Sciatic nerve (tissue), 2 donors: ENCODE measurements at regions not wholly inside any gene's neighbourhood (a gene's known extent, or its start where the extent isn't known, plus 50 kb on each side); places are given as distances from the start of the nearest gene placed in this dataset.

Experiments used
- ATAC-seq: fragments of 200-7000 bp; cut with Tn5 transposase; one replicate; pipeline ENCODE4 v1.9.1; 2020; ENCODE audit warnings: mild to moderate bottlenecking, moderate library complexity
- DNase-seq: peaks from one replicate; pipeline ENCODE4 v3.0.0-alpha.2; 2020; ENCODE audit warnings: low spot score
- intact Hi-C: fragments of 100-400 bp; cut with DNase I; formaldehyde crosslinking; loops from one replicate; pipeline ENCODE4 v1.14.2; 2022
- donor health status: DM: no; HTN: no; CAD: no.
- donor health status: DM: no; HTN: no; CAD: no.

DNA sequence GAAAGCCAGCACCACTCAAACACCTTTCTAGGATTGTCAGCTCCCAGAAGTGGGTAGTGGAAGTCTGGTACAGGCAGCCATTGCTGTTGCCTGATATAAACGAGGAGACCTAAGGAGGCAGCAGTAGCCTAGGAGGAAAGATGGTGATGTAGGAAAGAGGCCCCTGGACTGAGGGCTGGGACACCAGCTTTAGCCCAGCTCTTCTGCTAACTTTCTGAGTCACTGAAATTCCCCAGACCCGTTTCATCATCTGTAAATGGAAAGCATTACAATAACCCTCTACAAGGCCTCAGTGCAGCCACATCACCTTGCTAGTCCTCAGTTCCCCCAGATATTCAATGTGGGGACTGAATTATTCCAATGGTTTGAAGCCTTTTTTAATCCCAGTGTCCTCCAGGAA lies 336.5 kb downstream of the TNS1 start:
- intact Hi-C loops, result no loop called here
- DNase-seq, result no peak
- ATAC-seq, result no peak

DNA sequence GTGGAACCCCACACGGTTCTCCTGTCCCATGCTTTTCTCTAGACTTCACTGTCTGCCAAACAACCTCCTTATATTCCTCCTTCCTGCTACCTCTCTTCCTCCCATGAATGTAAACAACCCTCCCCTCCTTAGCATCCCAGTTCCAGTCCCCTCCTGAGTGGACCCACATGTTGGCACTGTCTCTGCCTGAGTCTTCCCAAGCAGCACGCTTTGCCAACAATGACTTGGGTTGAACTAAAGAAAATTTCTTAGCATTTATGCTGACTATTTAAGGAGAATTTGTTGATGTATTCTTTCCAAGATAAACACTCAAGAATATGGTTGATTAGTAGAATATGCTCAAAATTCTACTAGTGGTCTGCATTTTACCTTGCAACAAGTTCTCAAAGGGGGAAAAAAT lies 338.0 kb downstream of the TNS1 start:
- no peak for ATAC-seq
- intact Hi-C loops, result no loop called here
- DNase-seq, result no peak

DNA sequence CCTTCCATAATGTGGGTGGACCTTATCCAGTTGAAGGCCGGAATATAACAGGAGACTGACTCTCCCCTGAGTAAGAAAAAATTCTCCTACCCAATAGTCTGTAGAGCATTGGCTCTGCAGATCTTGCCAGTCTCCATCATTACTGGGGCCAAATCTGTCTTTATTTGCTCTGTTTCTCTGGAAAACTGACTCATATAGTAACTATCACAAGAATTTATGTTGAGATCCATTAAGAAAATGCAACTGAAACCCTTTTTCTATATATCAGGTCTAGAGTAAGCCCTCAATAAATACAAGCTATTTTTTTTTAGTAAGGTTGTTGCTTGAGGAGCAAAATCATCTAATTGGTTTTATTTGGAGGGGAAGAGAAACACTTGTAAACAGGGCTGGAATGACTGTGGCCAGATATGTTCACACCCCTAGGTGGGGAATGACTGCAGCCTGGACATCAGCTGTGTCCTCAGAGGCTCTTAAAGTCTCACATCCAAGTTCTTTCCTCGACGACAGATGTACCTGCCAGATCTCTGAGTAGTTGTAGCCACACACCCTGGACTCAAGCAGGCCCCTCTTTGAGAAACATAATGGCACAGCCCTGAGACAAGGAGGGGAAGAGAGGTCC lies 339.7 kb downstream of the TNS1 start:
- no peak for ATAC-seq
- no peak for DNase-seq
- intact Hi-C loops, result no loop called here

DNA sequence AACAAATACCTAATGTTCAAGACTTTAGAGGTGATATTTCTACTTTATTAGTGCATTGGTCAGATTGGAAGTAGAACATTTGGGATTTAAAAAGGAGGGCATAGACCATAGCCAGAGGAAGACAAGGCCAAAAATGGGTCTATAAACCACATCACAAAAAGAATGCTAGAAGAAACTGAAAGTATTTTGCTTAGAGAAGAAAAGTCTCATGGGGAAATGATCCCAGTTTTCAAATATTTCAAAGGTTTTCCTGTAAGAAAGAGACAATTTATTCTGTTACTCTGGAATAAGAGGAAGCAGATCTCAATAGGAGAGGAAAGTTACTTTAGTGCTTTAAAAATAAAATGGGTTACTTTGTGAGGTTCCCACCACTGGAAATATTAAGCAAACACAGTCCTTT lies 341.4 kb downstream of the TNS1 start:
- intact Hi-C loops, result no loop called here
- ATAC-seq (peak; percentile 42), DNase-seq (no peak)

DNA sequence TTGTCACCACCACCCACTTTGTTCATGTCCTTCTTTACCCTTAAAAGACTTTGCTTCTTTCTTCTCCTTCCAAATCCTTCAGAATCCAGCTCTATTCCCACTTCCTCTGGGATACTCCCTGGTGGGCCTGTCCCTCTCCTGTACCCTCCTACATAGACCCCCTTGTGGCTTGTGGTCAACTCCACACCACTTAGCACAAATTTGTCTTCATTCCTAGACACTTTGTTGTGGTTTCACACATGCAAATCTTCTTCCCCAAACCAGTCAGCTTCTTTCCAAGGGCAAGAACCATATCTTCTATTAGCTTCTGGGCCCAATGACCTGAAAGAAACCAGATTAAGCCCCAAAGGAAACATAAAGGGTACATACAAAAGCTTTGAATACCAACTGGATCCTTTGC lies 342.4 kb downstream of the TNS1 start:
- ATAC-seq (no peak), DNase-seq (no peak)
- intact Hi-C loops, result no loop called here

DNA sequence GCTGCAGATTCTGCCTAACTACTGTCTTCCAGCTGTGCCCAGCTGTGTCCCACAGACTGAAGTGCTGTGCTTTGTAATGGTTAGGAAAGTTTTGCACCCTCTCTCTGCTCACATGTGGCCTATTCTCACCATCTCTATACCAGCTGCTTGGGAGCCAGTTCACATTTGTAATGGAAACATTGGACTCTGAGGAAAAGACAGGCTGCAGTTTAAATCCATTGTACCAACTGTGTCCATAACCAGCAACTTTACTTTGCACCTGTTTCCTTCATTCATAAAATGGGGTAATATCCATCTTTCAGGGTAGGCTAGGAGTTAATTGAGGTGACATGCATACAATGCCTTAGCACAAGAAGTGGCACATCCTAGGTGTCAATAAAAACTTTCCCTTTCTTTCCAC lies 344.0 kb downstream of the TNS1 start:
- intact Hi-C loops, result no loop called here
- DNase-seq (no peak), ATAC-seq (no peak)

DNA sequence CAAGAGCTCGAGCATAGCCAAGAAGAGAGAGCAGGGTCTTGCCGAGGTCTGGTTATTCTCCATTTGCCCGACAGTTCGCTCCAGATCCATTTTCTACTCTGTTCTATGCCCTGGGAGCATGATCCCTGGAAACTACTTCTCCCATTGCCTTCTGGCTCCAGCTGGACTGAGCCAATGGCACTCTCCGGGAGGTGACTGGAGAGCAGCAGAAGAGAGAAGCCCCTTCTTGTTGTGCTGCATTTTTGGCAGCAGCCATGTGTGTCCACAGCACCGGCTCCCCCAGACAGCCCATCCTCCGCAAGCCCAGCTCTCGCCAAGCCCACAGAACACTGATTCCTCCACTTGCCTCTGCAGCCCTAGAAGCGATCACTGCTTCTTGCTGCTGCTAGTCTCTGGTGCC lies 345.5 kb downstream of the TNS1 start:
- intact Hi-C loops, result no loop called here
- ATAC-seq (no peak), DNase-seq (no peak)

DNA sequence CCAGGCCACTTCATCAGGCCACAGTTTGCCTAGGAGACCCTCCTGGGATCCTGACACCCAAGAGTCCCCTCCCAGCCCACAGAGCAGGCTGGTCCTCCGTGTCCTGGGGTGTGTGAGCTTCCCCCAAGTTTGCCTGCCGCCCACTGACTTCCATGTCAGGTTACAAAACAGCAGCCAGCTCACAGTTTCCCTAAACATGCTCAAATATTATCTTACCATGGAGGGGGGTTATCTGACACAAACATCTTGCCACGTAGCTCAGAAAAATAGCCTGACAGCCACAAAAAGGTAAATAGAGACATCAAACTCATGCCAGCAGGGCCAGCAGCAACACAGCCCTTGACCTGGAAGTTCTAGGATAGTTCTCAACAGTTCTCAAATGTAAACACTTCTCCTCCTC lies 346.5 kb downstream of the TNS1 start:
- DNase-seq (no peak), ATAC-seq (no peak)
- intact Hi-C loops, result no loop called here

DNA sequence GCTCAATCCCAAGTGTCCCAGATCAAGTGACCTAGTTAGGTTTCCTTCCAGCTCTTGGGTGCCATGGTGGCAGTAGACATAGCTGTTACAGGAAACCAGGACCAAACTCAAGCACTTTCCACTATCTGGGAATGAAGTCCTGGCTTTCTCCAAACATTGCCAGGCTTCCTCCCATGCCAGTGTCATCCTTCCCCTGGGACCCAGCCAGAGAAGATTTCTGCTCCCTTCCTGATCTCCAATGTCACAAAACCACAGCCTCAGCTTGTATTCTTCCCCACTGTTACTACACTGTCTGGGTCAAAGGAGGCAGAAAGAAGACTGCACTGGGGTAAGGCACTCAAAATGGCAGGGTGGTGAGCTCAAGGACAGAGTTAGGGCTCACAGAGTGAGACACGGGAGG lies 347.1 kb downstream of the TNS1 start:
- intact Hi-C loops, result no loop called here
- ATAC-seq (no peak), DNase-seq (no peak)

DNA sequence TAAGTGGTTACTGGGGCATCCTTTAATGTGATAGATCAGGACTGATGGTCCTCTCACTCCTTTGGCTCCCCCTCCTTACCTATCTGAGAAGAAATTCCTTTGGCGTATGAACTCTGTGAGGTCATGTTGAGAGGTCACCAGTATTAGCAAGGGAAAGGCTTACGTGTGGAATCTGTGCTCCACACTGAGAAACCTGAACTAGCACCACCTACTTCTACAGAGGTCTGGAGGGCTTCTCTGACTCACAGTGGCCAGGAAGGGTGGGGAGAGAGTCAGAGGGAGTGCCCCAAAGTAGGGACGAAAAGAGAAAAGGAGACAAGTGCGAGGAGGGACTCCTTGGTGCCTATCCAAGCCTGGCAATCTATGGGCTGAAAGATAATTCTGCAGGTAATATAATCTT lies 348.6 kb downstream of the TNS1 start:
- intact Hi-C loops, result no loop called here
- no peak for ATAC-seq

DNA sequence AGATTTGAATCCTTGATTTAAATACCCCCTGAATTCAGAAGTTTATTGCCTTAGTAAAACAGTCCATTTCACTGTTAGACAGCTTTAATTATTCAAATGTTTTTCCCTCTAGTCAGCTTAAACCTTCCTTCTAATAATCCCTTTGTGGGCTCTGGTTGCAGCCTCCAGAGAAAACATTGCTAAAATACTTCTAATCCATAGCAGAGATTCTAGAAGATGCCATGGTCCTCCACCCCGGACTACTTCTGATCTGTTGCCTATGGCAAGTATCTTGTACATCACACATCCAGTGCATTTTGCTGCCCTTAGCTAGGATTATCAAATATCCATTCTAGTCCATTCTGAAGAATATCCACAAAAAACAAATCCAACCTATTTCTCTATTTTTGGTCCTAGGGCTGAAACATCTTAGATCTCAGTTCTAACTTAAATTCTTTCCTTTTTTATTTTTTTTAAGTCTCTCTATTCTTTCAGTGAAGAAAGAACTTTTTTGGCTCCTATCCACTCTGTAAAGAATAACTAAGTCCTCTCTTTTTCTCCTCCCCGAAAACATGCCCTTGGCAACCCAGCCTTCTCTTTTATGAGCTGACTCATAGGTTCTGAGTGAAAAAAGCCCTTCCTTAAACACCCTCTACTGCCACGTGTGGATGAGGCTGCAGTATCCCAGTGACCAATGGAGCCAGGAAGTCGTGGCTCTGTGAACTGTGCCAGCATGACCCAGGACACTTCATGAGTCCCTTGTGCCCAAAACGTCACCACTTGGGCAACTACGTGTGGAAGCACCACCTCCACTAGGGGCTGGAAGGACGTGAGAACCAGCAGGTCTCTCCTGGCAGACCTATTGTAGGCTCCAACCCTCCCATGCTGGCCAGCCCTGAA lies 349.8 kb downstream of the TNS1 start:
- intact Hi-C loops, result no loop called here
- ATAC-seq, result peak; percentile 95
- peak; percentile 79 for DNase-seq

More for the DNA sequence above, 348.6 kb downstream of the TNS1 start:
- no peak for DNase-seq

DNA sequence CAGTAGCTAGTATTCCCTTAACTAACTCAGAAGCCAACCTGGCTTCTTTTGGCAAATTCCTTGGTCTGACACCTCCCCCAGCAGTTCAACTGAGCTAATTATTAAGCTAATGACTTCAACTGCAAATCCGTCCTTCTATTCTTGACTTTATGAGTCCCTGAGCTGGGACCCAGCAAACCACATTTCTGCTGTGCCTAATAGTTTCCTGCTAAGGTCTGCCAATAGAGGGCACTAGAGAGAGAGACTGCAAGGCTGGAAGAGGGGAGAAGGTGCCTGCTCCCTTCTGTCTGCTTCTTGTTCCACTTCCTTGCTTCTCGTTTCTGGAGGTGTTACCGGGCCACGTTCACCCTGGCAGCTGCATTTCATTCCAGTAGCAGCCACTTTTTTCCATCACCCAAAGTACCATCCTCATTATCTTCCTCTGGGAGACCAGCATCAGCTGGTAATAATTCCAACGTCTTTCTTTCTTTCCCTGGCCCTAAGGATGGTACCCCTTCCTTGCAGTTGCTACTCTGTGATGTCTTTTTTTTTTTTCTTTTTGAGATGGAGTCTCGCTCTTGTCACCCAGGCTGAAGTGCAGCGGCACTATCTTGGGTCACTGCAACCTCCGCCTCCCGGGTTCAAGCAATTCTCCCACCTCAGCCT lies 352.0 kb downstream of the TNS1 start:
- intact Hi-C loops, result no loop called here
- ATAC-seq, result peak; percentile 76
- no peak for DNase-seq

DNA sequence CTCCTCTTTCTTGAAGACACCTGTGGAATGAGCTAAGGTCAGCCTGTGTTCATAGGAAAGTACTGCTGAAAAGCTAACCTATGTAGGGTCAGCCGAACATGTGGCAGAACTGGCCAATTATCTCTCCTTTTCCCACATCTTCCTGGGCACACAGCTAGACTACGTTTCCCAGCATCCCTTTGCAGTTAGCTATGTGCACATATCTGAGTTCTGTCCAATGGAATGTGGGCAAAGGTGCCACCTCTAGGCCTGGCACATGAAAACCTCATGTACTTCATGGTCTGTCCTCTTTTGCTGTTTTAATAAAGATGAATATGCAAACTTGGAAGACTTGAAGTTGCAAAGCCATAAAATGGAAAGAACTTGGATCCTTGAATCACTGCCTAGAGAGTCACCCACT lies 352.6 kb downstream of the TNS1 start:
- intact Hi-C loops, result no loop called here
- no peak for ATAC-seq

DNA sequence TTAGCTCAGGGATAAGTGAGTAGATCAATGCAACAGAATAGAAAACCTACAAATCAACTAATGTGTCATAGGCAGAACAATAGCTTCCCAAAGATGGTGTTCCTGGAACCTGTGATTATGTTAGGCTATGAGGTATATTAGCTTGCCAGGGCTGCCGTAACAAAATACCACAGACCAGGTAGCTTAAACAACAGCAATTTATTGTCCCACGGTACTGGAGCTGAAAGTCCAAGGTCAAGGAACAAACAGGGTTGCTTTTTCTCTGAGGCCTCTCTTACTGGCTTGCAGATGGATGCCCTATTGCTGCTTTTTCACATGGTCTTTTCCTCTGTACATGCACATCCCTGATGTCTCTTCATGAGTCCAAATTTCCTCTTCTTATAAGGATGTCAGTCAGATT lies 354.9 kb downstream of the TNS1 start:
- intact Hi-C loops, result no loop called here
- ATAC-seq, result no peak

More for the DNA sequence above, 352.6 kb downstream of the TNS1 start:
- no peak for DNase-seq

DNA sequence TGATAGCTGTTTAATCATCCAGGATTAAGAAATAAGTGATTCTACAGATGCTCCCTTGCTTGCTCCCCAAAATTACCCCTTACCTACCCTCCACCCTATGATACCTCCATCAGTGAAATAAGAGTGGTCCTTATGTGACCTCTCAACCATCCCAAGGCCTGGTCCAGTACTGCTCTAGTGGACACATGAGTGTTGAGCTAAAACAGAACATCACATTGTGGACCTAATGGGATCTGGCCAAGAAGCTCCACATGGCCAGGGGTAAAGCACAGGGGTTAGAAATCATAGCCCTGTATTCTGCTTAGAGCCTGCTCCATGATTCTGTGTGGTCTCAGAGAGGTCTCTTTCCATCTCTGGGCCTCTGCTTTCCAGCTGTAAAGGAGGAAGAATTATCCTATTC lies 355.6 kb downstream of the TNS1 start:
- ATAC-seq (no peak), DNase-seq (no peak)
- intact Hi-C loops, result no loop called here

More for the DNA sequence above, 354.9 kb downstream of the TNS1 start:
- DNase-seq, result no peak

DNA sequence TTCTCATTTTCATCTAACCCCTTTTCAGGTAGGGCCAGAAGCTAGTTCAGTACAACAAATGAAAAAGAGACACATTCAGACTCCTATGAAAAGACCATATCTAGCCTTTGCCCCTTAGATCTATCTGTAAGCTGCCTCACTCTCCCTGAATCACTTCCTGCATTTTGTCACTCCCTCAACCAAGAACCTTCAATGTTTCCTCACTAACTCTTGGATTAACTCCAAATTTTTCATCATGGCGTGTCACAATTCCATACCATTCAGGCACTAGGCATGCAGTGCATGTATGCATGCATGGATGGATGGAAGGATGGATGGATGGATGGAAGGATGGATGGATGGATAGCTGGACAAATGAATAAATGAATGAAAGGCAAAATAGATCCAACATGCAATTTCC lies 356.9 kb downstream of the TNS1 start:
- DNase-seq, result no peak
- intact Hi-C loops, result no loop called here
- no peak for ATAC-seq

DNA sequence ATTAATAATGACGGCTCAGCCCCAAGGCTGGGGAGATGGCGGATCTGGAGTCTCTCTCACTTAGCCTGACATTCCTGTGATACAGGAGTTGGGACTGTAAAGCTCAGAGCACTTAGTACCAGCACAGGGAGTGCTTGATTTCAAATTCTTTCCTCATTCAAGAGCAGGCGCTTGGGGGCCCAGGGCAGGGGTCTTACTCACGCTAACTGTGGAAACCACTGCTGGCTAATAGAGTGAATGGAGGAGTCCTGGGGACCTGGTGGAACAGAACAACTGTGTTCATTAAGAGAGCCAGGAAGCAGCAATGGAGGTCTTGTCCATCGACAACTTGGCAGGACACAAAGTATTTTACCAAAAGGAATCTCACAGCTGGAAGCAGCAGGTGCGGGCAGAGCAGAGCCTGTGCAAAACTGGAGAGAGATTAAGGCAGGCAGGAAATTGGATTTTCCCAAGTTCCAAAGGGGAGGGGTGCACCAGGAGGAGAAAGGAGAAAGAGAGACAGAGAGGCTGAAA lies 358.9 kb downstream of the TNS1 start:
- intact Hi-C loops, result no loop called here
- DNase-seq, result no peak
- ATAC-seq, result peak; percentile 52

DNA sequence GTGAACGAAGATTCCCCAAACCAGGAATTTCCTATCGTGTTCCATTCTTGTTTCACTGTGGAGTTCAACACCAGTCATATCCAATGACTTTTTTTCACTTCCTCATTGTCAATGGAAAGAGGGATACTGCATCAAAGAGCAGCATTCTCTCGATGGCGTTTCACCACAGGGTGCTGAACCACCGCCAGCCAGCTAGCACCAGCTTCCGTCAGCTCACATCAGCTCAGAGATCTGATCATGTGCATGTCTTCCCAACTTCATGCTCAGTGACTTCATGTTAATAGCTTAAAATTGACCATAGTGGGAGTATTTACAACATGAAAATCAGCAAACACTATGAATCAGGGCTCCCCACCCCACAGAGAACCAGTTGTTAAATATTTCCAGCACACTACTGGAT lies 359.9 kb downstream of the TNS1 start:
- intact Hi-C loops, result no loop called here
- DNase-seq (no peak), ATAC-seq (no peak)

DNA sequence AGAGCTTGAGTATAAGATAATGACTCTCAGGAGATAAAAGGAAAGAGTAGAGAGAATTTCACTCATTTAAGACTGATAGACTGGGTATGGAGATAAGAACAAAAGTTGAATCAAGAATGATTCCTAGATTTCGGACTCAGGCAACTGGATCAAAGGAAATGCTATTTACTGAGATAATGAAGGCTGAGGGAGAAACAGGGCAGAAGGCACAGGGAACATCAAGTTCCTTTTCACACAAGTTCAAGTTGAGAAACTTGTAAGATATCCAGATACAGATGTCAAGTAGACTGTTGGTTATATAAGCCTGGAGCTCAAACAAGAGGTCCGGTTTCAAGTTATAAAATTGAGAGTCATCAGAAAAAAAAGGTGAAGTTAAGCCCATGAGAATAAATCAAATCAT lies 360.8 kb downstream of the TNS1 start:
- intact Hi-C loops, result no loop called here
- ATAC-seq, result peak; percentile 87
- no peak for DNase-seq

DNA sequence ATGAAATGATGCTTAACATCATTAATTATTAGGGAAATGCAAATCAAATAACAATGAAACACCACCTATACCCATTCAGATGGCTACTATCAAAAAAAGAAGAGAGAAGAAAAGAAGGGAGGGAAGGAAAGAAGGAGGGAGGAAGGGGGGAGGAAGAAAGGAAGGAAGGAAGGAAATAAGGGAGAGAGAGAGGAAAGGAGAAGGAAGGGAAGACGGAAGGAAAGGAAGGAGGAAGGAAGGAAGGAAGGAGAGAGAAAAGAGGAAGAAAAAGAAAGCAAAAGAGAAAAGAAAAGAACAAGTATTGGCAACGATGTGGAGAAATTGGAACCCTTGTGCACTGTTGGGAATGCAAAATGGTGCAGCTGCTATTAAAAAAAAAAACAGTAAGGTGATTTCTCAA lies 363.3 kb downstream of the TNS1 start:
- no peak for DNase-seq
- intact Hi-C loops, result no loop called here
- no peak for ATAC-seq
